DND-41 (cell line): ENCODE measurements at regions not wholly inside any gene's neighbourhood (a gene's known extent, or its start where the extent isn't known, plus 50 kb on each side); places are given as distances from the start of the nearest gene placed in this dataset.
A peak's percentile ranks its signal among the peaks of the same experiment; 100 is the strongest.

ENCODE experiments used
- CTCF ChIP-seq: IDR thresholded peaks from 2 replicates; pipeline ENCODE4 v1.5.1; 2012; ENCODE audit warnings: borderline replicate concordance, low read length, moderate library complexity, mild to moderate bottlenecking; ENCODE audit not compliant: poor library complexity, severe bottlenecking; ENCODE audit errors: extremely low read depth
- EZH2 ChIP-seq: IDR thresholded peaks from 3 replicates; pipeline ENCODE4 v1.6.1; 2012; ENCODE audit warnings: borderline replicate concordance, low read depth, mild to moderate bottlenecking, moderate library complexity, low read length, inconsistent platforms; ENCODE audit not compliant: severe bottlenecking

- TF ChIP-seq CTCF (peak; percentile 19), EZH2 (no peak)
Measured at GRCh38 chr13:40187324-40187795, 479.1 kb downstream of the FOXO1 start.
